SW480 (cell line): ENCODE measurements at regions not wholly inside any gene's neighbourhood (a gene's known extent, or its start where the extent isn't known, plus 50 kb on each side); places are given as distances from the start of the nearest gene placed in this dataset.

ENCODE experiments used
- DNase-seq: peaks from one replicate; pipeline ENCODE4 v3.0.0-alpha.2; 2016; ENCODE audit warnings: low spot score

GRCh38 chr1:57868239-57868638 is 444.4 kb upstream of the DAB1 start:
- no peak for DNase-seq

- DNase-seq: peak; percentile 11
Measured at GRCh38 chr1:57866998-57867397, 443.1 kb upstream of the DAB1 start.

GRCh38 chr1:57860931-57861565 is 437.2 kb upstream of the DAB1 start:
- DNase-seq: no peak

DNA sequence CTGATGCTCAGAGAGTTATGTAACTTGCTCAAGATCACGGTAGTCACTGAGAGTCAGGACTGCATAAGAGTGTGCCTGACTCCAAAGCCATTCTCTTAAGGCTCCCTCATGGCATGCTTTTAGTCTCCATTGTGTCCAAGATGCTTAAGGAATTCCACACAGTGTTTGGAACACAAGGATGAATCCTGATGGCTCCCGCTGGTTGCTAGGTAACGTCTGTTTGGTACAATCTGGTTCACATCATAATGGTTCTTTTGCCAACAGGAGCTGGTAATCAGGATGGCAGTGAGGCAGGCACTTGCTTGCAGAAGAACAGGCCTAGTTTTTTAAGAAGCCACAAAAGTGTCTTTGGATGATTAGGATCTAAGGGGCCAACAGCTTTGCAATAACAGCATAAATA is 436.5 kb upstream of the DAB1 start:
- DNase-seq: no peak

- DNase-seq: no peak
Measured at GRCh38 chr1:57858740-57859139, 434.9 kb upstream of the DAB1 start.

DNA sequence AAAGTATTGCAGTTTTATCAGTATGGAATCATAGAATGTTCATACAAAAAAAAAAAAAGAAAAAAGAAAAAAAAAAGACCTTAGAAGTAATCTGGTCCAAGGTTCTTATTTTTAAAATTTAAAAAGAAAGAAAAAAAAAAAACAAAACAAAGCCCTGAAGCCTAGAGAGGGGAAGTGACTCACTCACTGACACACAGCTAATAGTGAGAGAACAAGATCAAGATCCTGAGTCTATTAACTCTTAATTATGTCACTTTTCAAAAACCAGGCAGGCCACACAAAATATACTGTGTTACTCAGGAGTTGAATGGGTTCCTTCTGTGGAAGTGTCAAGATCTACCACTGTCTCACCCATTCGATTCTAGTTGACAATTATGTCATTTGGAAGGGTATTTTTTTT is 433.9 kb upstream of the DAB1 start:
- no peak for DNase-seq

GRCh38 chr1:57854436-57854835 is 430.6 kb upstream of the DAB1 start:
- no peak for DNase-seq

GRCh38 chr1:57850176-57850940 is 426.5 kb upstream of the DAB1 start:
- no peak for DNase-seq

DNA sequence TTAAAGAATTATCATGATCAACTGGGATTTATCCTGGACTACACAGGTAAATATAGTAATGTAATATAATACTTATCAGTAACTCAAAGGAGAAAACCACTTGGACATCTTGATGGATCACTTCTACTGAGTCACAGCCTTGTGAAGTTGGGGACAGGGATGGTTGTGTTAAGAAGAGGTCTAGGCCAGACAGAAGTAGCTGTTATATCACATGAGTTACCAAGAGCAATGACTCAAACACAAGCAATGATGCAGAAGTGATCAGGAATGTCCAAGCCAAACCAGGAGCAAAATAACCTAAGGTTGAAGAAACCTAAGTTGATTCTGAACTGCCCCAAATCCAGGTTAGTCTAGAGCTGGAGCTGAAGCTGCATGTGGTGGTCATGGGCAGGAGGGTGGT is 424.5 kb upstream of the DAB1 start:
- DNase-seq: no peak

DNA sequence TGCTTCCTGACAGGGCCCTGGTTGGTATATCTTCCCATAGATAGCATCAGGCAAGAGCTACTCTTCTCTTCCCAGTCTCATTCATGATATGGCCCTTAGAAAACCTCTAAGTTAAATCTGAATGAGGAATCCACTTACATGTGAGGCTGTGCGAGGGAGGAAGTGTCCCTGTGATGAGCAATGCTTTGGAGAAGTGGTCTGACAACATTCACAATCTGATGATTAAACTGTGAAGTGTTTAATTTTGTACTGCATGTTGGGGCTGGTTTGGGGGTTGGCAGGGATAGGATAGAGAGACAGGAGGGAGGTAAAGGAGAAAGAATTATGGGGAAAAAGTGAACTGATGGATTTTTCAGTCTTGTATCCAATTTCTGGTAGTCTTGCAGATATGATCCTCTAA is 421.2 kb upstream of the DAB1 start:
- DNase-seq: no peak

- no peak for DNase-seq
Measured at GRCh38 chr1:57844382-57844980, 420.6 kb upstream of the DAB1 start.

DNA sequence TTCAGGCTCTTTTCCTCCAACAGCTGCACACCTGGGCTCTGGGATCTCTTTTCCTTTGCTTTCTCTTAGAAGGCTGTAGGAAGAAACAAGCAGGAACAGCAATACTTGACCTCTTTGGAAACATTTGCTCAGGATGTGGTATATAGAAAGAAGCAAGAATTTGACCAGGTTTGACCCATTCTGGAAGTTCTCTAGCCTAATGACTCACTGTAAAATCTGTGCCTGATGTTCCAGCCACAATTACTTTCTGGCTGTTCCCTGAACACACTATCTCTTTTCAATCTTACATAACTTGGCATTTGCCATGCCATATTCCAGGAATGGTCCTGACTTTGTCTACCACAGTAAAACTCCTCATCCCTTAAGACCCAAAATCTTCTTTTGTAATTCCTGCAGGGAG is 419.9 kb upstream of the DAB1 start:
- DNase-seq: no peak

DNA sequence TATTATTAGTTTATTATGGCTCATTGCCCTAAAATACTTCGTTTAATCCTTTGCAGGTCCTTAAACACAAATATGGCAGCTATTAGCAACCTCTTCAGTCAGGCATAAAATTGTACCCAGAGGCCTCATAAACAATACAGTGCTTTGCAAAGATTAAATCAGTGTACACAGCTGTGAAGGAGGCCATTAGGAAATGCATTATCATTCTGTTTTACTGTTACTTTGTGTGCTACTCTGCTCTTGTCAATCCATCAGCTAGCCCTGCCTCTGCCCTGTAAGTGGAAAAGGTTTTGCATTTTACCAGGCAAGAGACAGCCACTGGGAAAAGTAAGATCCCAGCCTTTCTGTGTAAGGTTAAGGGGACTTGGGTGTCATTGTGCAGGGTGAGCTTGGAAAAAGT is 415.7 kb upstream of the DAB1 start:
- DNase-seq: no peak

DNA sequence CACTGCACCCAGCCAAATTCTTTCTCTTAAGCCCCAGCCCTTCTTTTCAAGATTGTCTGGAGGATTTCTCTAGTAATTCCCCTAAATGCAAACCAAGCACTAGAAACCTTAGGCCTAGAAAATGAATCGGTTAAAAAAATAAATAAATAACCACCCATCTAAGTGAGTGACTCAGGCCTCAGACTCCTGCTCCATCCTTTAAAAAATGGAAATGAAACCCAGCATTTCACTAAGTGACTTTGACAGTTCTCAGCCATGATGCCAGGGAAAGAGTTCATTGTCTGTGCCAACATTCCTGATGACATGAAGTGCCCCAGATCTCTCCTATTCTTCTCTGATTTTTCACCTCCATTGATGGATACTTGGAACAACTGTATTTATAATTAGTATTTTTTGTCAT is 415.2 kb upstream of the DAB1 start:
- no peak for DNase-seq

GRCh38 chr1:57835620-57836019 is 411.8 kb upstream of the DAB1 start:
- no peak for DNase-seq

DNA sequence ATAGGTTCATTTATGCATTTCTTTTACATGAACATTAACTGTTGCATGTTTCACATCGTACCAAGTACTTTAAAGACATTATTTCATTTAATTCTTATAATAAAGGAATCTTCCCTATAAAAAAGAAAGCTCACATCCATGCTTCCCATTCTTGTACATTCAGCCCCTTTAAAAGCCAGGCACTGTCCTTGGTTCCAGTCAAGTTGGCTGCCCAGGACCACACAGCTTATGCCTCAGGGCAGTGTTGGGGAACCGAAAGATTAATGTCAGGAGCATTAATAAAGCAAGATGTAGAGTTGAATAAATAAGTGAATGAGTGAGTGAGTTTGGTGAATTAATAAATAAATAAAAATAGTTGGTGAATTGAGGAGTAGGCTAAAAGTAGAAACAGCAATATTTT is 409.4 kb upstream of the DAB1 start:
- no peak for DNase-seq

GRCh38 chr1:57832612-57833011 is 408.8 kb upstream of the DAB1 start:
- no peak for DNase-seq

DNA sequence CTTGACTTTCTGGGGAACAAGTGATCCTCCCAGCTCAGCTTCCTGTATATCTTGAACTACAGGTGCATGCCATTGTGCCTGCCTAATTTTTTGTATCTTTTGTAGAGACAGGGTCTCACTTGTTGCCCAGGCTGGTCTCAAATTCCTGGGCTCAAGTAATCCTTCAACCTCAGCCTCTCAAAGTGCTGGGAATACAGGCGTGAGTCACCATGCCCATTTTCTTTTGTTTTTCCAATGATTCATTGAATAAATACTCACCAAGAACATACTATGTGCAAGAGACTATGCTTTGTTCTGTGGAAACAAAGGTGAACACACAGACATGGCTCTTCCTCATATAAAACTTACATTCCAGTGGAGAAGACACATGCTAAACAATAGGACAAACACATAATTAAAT is 407.8 kb upstream of the DAB1 start:
- no peak for DNase-seq

- no peak for DNase-seq
Measured at GRCh38 chr1:57826535-57826934, 402.7 kb upstream of the DAB1 start.

GRCh38 chr1:57824535-57824934 is 400.7 kb upstream of the DAB1 start:
- DNase-seq: no peak

- no peak for DNase-seq
Measured at GRCh38 chr1:57820356-57821095, 396.7 kb upstream of the DAB1 start.

- DNase-seq: no peak
Measured at GRCh38 chr1:57819893-57820292, 396.0 kb upstream of the DAB1 start.

GRCh38 chr1:57803586-57803985 is 379.7 kb upstream of the DAB1 start:
- DNase-seq: no peak
